ENCODE measurements at regions not wholly inside any gene's neighbourhood (a gene's known extent, or its start where the extent isn't known, plus 50 kb on each side); places are given as distances from the start of the nearest gene placed in this dataset.

- TF ChIP-seq CTCF (IDR thresholded peaks at IDR 0.05; ENCODE audit: low read depth, low read length): no peak
- TF ChIP-seq EZH2phosphoT487 (IDR thresholded peaks at IDR 0.05; ENCODE audit: low read depth): no peak
Measured at GRCh38 chr2:37579192-37579713, 92.2 kb downstream of the CDC42EP3 start.

All from OCI-LY3 (cell line).